ENCODE measurements at regions not wholly inside any gene's neighbourhood (a gene's known extent, or its start where the extent isn't known, plus 50 kb on each side); places are given as distances from the start of the nearest gene placed in this dataset.

GRCh38 chr4:14729282-14730000, 272.8 kb upstream of the CPEB2 start:
- Histone ChIP-seq H3K4me3 (ENCODE audit: low read length in 3 of 3) (no peak overlapping the region), H3K27me3 (ENCODE audit: control insufficient read depth, insufficient read depth, low read length) (no peaks in the 10 kb centered on the region), H3K36me3 (ENCODE audit: control insufficient read depth in 2 of 3, insufficient read depth in 3 of 3, low read length in 3 of 3) (no peaks in the 10 kb centered on the region), H3K4me1 (ENCODE audit: control insufficient read depth in 2 of 3, insufficient read depth in 2 of 3, low read depth in 1 of 3, low read length in 3 of 3) (no peaks in the 10 kb centered on the region), H3K9me3 (ENCODE audit: control insufficient read depth in 2 of 3, insufficient read depth in 1 of 3, low read length in 3 of 3) (peaks cover 0 to 2% (median 0%) of the 10 kb centered on the region in 3 donors), H3K27ac (ENCODE audit: low read depth in 2 of 2, low read length in 2 of 2) (no peak overlapping the region), H3K9ac (ENCODE audit: low read length in 3 of 3) (no peak overlapping the region)
- DNase-seq (no peak), FAIRE-seq (no peak)
- TF ChIP-seq, protein P1, sequence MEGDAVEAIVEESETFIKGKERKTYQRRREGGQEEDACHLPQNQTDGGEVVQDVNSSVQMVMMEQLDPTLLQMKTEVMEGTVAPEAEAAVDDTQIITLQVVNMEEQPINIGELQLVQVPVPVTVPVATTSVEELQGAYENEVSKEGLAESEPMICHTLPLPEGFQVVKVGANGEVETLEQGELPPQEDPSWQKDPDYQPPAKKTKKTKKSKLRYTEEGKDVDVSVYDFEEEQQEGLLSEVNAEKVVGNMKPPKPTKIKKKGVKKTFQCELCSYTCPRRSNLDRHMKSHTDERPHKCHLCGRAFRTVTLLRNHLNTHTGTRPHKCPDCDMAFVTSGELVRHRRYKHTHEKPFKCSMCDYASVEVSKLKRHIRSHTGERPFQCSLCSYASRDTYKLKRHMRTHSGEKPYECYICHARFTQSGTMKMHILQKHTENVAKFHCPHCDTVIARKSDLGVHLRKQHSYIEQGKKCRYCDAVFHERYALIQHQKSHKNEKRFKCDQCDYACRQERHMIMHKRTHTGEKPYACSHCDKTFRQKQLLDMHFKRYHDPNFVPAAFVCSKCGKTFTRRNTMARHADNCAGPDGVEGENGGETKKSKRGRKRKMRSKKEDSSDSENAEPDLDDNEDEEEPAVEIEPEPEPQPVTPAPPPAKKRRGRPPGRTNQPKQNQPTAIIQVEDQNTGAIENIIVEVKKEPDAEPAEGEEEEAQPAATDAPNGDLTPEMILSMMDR (IDR thresholded peaks at IDR 0.05; ENCODE audit: borderline replicate concordance, extremely low read depth, insufficient read depth): no peak
- intact Hi-C loops (cut with DNase I): no loop called here

DNA sequence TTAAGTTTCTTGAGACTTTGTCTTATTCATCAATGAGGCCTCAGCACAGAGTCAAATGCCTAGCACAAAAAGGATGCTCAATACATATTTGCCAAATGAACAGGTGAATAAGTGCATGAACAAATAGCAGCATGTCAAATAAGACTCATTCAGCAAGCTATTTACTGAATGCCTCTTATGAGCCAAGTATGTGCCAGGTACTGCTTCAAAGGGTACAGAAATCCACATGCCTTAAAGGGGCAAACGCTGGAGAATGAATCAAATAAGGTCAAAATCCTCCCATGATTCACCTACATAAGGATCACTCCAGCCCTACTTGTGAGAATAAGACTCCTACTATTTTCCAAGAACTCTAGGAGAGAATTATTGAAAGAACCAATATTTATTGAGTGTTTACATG, 260.2 kb upstream of the CPEB2 start:
- DNase-seq: no peak
- TF ChIP-seq, protein P1 (IDR thresholded peaks at IDR 0.05; ENCODE audit: borderline replicate concordance, extremely low read depth, insufficient read depth): no peak
- intact Hi-C loops (cut with DNase I): no loop called here
- Histone ChIP-seq H3K9me3 (ENCODE audit: control insufficient read depth in 2 of 3, insufficient read depth in 1 of 3, low read length in 3 of 3) (no peaks in the 10 kb centered on the region), H3K4me1 (ENCODE audit: control insufficient read depth in 2 of 3, insufficient read depth in 2 of 3, low read depth in 1 of 3, low read length in 3 of 3) (no peaks in the 10 kb centered on the region), H3K36me3 (ENCODE audit: control insufficient read depth in 2 of 3, insufficient read depth in 3 of 3, low read length in 3 of 3) (no peaks in the 10 kb centered on the region), H3K4me3 (ENCODE audit: low read length in 3 of 3) (no peak overlapping the region), H3K9ac (ENCODE audit: low read length in 3 of 3) (no peak overlapping the region), H3K27ac (ENCODE audit: low read depth in 2 of 2, low read length in 2 of 2) (no peak overlapping the region), H3K27me3 (ENCODE audit: control insufficient read depth, insufficient read depth, low read length) (no peaks in the 10 kb centered on the region)
- no peak for FAIRE-seq

DNA sequence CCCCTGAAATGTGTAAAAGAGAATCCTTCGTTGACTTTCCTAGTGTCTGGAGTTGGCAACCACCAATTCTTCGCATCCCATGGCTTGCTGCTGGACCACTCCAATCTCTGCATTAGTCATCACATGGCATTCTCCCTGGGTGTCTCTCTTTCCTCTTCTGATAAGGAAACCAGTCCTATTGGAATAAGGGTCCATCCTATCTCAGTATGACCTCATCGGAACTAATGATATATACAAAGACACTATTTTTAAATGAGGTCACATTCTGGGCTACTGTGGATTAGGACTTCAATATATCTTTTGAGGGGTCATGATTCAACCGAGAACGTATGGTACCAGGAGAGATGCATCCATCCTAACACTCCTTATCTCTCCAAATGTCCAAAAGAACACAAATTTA, 259.1 kb upstream of the CPEB2 start:
- Histone ChIP-seq H3K36me3 (ENCODE audit: control insufficient read depth in 2 of 3, insufficient read depth in 3 of 3, low read length in 3 of 3) (no peaks in the 10 kb centered on the region), H3K4me1 (ENCODE audit: control insufficient read depth in 2 of 3, insufficient read depth in 2 of 3, low read depth in 1 of 3, low read length in 3 of 3) (no peaks in the 10 kb centered on the region), H3K9me3 (ENCODE audit: control insufficient read depth in 2 of 3, insufficient read depth in 1 of 3, low read length in 3 of 3) (no peaks in the 10 kb centered on the region), H3K27me3 (ENCODE audit: control insufficient read depth, insufficient read depth, low read length) (no peaks in the 10 kb centered on the region), H3K27ac (ENCODE audit: low read depth in 2 of 2, low read length in 2 of 2) (no peak overlapping the region), H3K4me3 (ENCODE audit: low read length in 3 of 3) (no peak overlapping the region), H3K9ac (ENCODE audit: low read length in 3 of 3) (no peak overlapping the region)
- TF ChIP-seq, protein P1 (IDR thresholded peaks at IDR 0.05; ENCODE audit: borderline replicate concordance, extremely low read depth, insufficient read depth): no peak
- intact Hi-C loops (cut with DNase I): no loop called here
- FAIRE-seq (no peak), DNase-seq (no peak)

- no peak for DNase-seq
- no peaks in the 10 kb centered on the region for H3K4me1 ChIP-seq (ENCODE audit: control insufficient read depth in 2 of 3, insufficient read depth in 2 of 3, low read depth in 1 of 3, low read length in 3 of 3)
- FAIRE-seq: no peak
These were observed 258.7 kb upstream of the CPEB2 start for GRCh38 chr4:14743601-14744000.

More at GRCh38 chr4:14743601-14744000, 258.7 kb upstream of the CPEB2 start:
- H3K4me3 ChIP-seq (ENCODE audit: low read length in 3 of 3): no peak overlapping the region
- no peak overlapping the region for H3K27ac ChIP-seq (ENCODE audit: low read depth in 2 of 2, low read length in 2 of 2)
- H3K27me3 ChIP-seq (ENCODE audit: control insufficient read depth, insufficient read depth, low read length): no peaks in the 10 kb centered on the region
- intact Hi-C loops (cut with DNase I): no loop called here
- TF ChIP-seq, protein P1 (IDR thresholded peaks at IDR 0.05; ENCODE audit: borderline replicate concordance, extremely low read depth, insufficient read depth): no peak
- H3K9ac ChIP-seq (ENCODE audit: low read length in 3 of 3): no peak overlapping the region
- no peaks in the 10 kb centered on the region for H3K36me3 ChIP-seq (ENCODE audit: control insufficient read depth in 2 of 3, insufficient read depth in 3 of 3, low read length in 3 of 3)
- no peaks in the 10 kb centered on the region for H3K9me3 ChIP-seq (ENCODE audit: control insufficient read depth in 2 of 3, insufficient read depth in 1 of 3, low read length in 3 of 3)
